ENCODE measurements at regions not wholly inside any gene's neighbourhood (a gene's known extent, or its start where the extent isn't known, plus 50 kb on each side); places are given as distances from the start of the nearest gene placed in this dataset.

- TF ChIP-seq REST (IDR thresholded peaks at IDR 0.05) (no peak), EGR1 (IDR thresholded peaks at IDR 0.05; ENCODE audit: low read depth in 2 of 2) (no peak), YY1 (IDR thresholded peaks at IDR 0.05) (no peak), GABPA (IDR thresholded peaks at IDR 0.05 in 1 of 2, conservative IDR thresholded peaks at IDR 0.05 in 1 of 2) (no peak), ZBTB33 (IDR thresholded peaks at IDR 0.05) (no peak), TAF1 (conservative IDR thresholded peaks at IDR 0.05) (no peak), CTCF (IDR thresholded peaks at IDR 0.05; ENCODE audit: low read depth, low read length, missing input control) (no peak), JUND (IDR thresholded peaks at IDR 0.05) (no peak), NR2F2 (IDR thresholded peaks at IDR 0.05) (no peak)
Observed at GRCh38 chr4:130172156-130172555, 1076.2 kb downstream of the C4orf33 start (continued).

- Histone ChIP-seq H3K4me1 (ENCODE audit: control insufficient read depth in 4 of 4, insufficient read depth in 4 of 4, low read length in 3 of 4) (no peaks in the 10 kb centered on the region), H3K27me3 (ENCODE audit: control insufficient read depth in 4 of 4, insufficient read depth in 4 of 4, low read length in 3 of 4) (no peaks in the 10 kb centered on the region), H3K36me3 (ENCODE audit: control insufficient read depth in 4 of 4, insufficient read depth in 3 of 4, low read depth in 1 of 4, low read length in 3 of 4) (no peaks in the 10 kb centered on the region), H3K9ac (ENCODE audit: low read depth in 1 of 2, low read length in 2 of 2) (no peak overlapping the region), H3K4me3 (ENCODE audit: low read depth in 1 of 3, low read length in 3 of 3) (no peak overlapping the region), H3K27ac (ENCODE audit: low read depth in 1 of 2, low read length in 2 of 2) (no peak overlapping the region), H3K9me3 (ENCODE audit: control insufficient read depth in 4 of 4, low read length in 3 of 4) (no peaks in the 10 kb centered on the region)
- no peak for DNase-seq (ENCODE audit: low spot score)
- TF ChIP-seq TAF1 (conservative IDR thresholded peaks at IDR 0.05): no peak
- no peak for TF ChIP-seq CTCF (IDR thresholded peaks at IDR 0.05; ENCODE audit: low read depth, low read length, missing input control)
- no peak for TF ChIP-seq HNF4A (conservative IDR thresholded peaks at IDR 0.05)
- TF ChIP-seq REST (IDR thresholded peaks at IDR 0.05): no peak
- TF ChIP-seq GABPA (IDR thresholded peaks at IDR 0.05 in 1 of 2, conservative IDR thresholded peaks at IDR 0.05 in 1 of 2): no peak
- no peak for TF ChIP-seq JUND (IDR thresholded peaks at IDR 0.05)
- no peak for TF ChIP-seq FOXA1 (IDR thresholded peaks at IDR 0.05)
- no peak for TF ChIP-seq HNF4G (IDR thresholded peaks at IDR 0.05)
- TF ChIP-seq RXRA (IDR thresholded peaks at IDR 0.05): no peak
- no peak for TF ChIP-seq YY1 (IDR thresholded peaks at IDR 0.05)
- no peak for TF ChIP-seq NR2F2 (IDR thresholded peaks at IDR 0.05)
- TF ChIP-seq SP1 (IDR thresholded peaks at IDR 0.05): no peak
- no peak for TF ChIP-seq EGR1 (IDR thresholded peaks at IDR 0.05; ENCODE audit: low read depth in 2 of 2)
Observed at GRCh38 chr4:130178106-130178505, 1082.2 kb downstream of the C4orf33 start.
